H9 (cell line): ENCODE measurements at regions not wholly inside any gene's neighbourhood (a gene's known extent, or its start where the extent isn't known, plus 50 kb on each side); places are given as distances from the start of the nearest gene placed in this dataset.

Experiments used
- DNase-seq: peaks from one replicate; pipeline ENCODE4 v3.0.0-alpha.2; 2017
- H2AFZ ChIP-seq: one replicate; pipeline ENCODE4 v1.6.1; 2013; ENCODE audit warnings: mild to moderate bottlenecking, low read length, control low read depth, moderate library complexity
- H2AK5ac ChIP-seq: 2 replicates; pipeline ENCODE4 v1.6.1; 2013; ENCODE audit warnings: low read length, control low read depth, mixed read lengths; ENCODE audit not compliant: insufficient read length
- H2BK120ac ChIP-seq: one replicate; pipeline ENCODE4 v1.6.1; 2013; ENCODE audit warnings: low read depth, mild to moderate bottlenecking, low read length, control low read depth, inconsistent platforms; ENCODE audit not compliant: poor library complexity, severe bottlenecking
- H2BK12ac ChIP-seq: 2 replicates; pipeline ENCODE4 v1.6.1; 2013; ENCODE audit warnings: low read length, control low read depth, mixed read lengths, low read depth; ENCODE audit not compliant: insufficient read length
- H2BK15ac ChIP-seq: 2 replicates; pipeline ENCODE4 v1.6.1; 2013; ENCODE audit warnings: low read depth, low read length, control low read depth
- H2BK20ac ChIP-seq: one replicate; pipeline ENCODE4 v1.6.1; 2013; ENCODE audit warnings: low read depth, mild to moderate bottlenecking, low read length, control low read depth, inconsistent platforms; ENCODE audit not compliant: poor library complexity, severe bottlenecking
- H2BK5ac ChIP-seq: 2 replicates; pipeline ENCODE4 v1.6.1; 2013; ENCODE audit warnings: low read length, control low read depth, mixed read lengths; ENCODE audit not compliant: insufficient read length
- H3K14ac ChIP-seq: 2 replicates; pipeline ENCODE4 v1.6.1; 2013; ENCODE audit warnings: low read length, control low read depth; ENCODE audit not compliant: insufficient read depth
- H3K18ac ChIP-seq: 2 replicates; pipeline ENCODE4 v1.6.1; 2013; ENCODE audit warnings: low read depth, mild to moderate bottlenecking, mixed read lengths, low read length, control low read depth; ENCODE audit not compliant: insufficient read length
- H3K23ac ChIP-seq: 2 replicates; pipeline ENCODE4 v1.6.1; 2013; ENCODE audit warnings: low read length, control low read depth, mixed read lengths, low read depth; ENCODE audit not compliant: insufficient read length
- H3K23me2 ChIP-seq: 2 replicates; pipeline ENCODE4 v1.6.1; 2013; ENCODE audit warnings: low read depth, mild to moderate bottlenecking, mixed read lengths, low read length, control low read depth; ENCODE audit not compliant: insufficient read length, poor library complexity, severe bottlenecking
- H3K27ac ChIP-seq: 2 replicates; pipeline ENCODE4 v1.5.1; 2013; ENCODE audit warnings: low read length, control low read depth, mixed read lengths, low read depth; ENCODE audit not compliant: insufficient read length
- H3K27me3 ChIP-seq: 2 replicates; pipeline ENCODE4 v1.6.1; 2013; ENCODE audit warnings: low read length, control low read depth, inconsistent platforms; ENCODE audit not compliant: insufficient read depth
- H3K4ac ChIP-seq: 2 replicates; pipeline ENCODE4 v1.6.1; 2013; ENCODE audit warnings: low read depth, mild to moderate bottlenecking, control low read depth, inconsistent platforms, low read length, moderate library complexity
- H3K4me1 ChIP-seq: 2 replicates; pipeline ENCODE4 v1.6.1; 2013; ENCODE audit warnings: low read length, control low read depth, inconsistent platforms; ENCODE audit not compliant: insufficient read depth
- H3K4me2 ChIP-seq: 2 replicates; pipeline ENCODE4 v1.6.1; 2013; ENCODE audit warnings: low read length, control low read depth, mixed read lengths; ENCODE audit not compliant: insufficient read length, insufficient read depth
- H3K56ac ChIP-seq: 2 replicates; pipeline ENCODE4 v1.6.1; 2013; ENCODE audit warnings: low read depth, mild to moderate bottlenecking, mixed read lengths, low read length, control low read depth; ENCODE audit not compliant: insufficient read length
- H3K79me1 ChIP-seq: 2 replicates; pipeline ENCODE4 v1.6.1; 2013; ENCODE audit warnings: low read depth, mild to moderate bottlenecking, moderate library complexity, low read length, control low read depth, inconsistent platforms; ENCODE audit not compliant: insufficient read depth, poor library complexity, severe bottlenecking
- H3K79me2 ChIP-seq: 2 replicates; pipeline ENCODE4 v1.6.1; 2013; ENCODE audit warnings: low read length, control low read depth, inconsistent platforms; ENCODE audit not compliant: insufficient read depth
- H3K9ac ChIP-seq: 2 replicates; pipeline ENCODE4 v1.6.1; 2013; ENCODE audit warnings: low read length, control low read depth, mixed read lengths; ENCODE audit not compliant: insufficient read length; ENCODE audit errors: extremely low read depth
- H3K9me3 ChIP-seq: one replicate; pipeline ENCODE4 v1.6.1; 2013; ENCODE audit warnings: low read depth, low read length, inconsistent platforms; ENCODE audit not compliant: control insufficient read depth
- H3T11ph ChIP-seq: one replicate; pipeline ENCODE4 v1.6.1; 2013; ENCODE audit warnings: mild to moderate bottlenecking, low read length, control low read depth, inconsistent platforms
- H4K20me1 ChIP-seq: one replicate; pipeline ENCODE4 v1.6.1; 2013; ENCODE audit not compliant: control insufficient read depth, insufficient read length, insufficient read depth
- H4K5ac ChIP-seq: 2 replicates; pipeline ENCODE4 v1.6.1; 2013; ENCODE audit warnings: low read depth, mild to moderate bottlenecking, mixed read lengths, low read length, control low read depth; ENCODE audit not compliant: insufficient read length
- H4K8ac ChIP-seq: replicated peaks from 2 replicates; pipeline ENCODE4 v1.6.1; 2013; ENCODE audit warnings: low read length, control low read depth, mixed read lengths, low read depth; ENCODE audit not compliant: insufficient read length
- H4K91ac ChIP-seq: 2 replicates; pipeline ENCODE4 v1.6.1; 2013; ENCODE audit warnings: low read depth, mild to moderate bottlenecking, moderate library complexity, mixed read lengths, low read length, control low read depth; ENCODE audit not compliant: insufficient read length
- H3K27ac Mint-ChIP-seq, 3 experiments: 2 replicates in 2 of 3; 3 replicates in 1 of 3; pipeline ENCODE4 v1.8.0; 2020 to 2021; ENCODE audit warnings: mixed read lengths in 3 of 3, mild to moderate bottlenecking in 1 of 3, moderate library complexity in 1 of 3
- H3K27me3 Mint-ChIP-seq: 2 replicates; pipeline ENCODE4 v1.8.0; 2021; ENCODE audit warnings: low read depth, mild to moderate bottlenecking, moderate library complexity, mixed read lengths
- H3K36me3 Mint-ChIP-seq, 3 experiments: 2 replicates in 2 of 3; 3 replicates in 1 of 3; pipeline ENCODE4 v1.8.0; 2020 to 2021; ENCODE audit warnings: low read depth in 3 of 3, mixed read lengths in 3 of 3; ENCODE audit not compliant: insufficient read depth in 1 of 3
- H3K4me1 Mint-ChIP-seq, 2 experiments: 2 replicates each; pipeline ENCODE4 v1.8.0; 2020; ENCODE audit warnings: mixed read lengths in 2 of 2
- H3K4me3 Mint-ChIP-seq, 2 experiments: 2 replicates in 1 of 2; 3 replicates in 1 of 2; pipeline ENCODE4 v1.8.0; 2020 to 2021; ENCODE audit warnings: mild to moderate bottlenecking in 2 of 2, mixed read lengths in 2 of 2, moderate library complexity in 1 of 2
- H3K9me3 Mint-ChIP-seq, 2 experiments: 2 replicates in 1 of 2; 3 replicates in 1 of 2; pipeline ENCODE4 v1.8.0; 2020; ENCODE audit warnings: mild to moderate bottlenecking in 2 of 2, mixed read lengths in 2 of 2, moderate library complexity in 1 of 2
- CTCF ChIP-seq: fragments of 200-600 bp; sonication (generic); conservative IDR thresholded peaks from 3 replicates; pipeline ENCODE4 v1.8.0; 2021; ENCODE audit warnings: antibody characterized with exemption, mild to moderate bottlenecking
- WGBS: extraction: QIAGEN DNeasy Blood & Tissue Kit; methylation state at CpG from one replicate; pipeline ENCODE4 v1.1.7; 2013; ENCODE audit warnings: missing lambda C conversion rate, low lambda C conversion rate, mixed read lengths; ENCODE audit not compliant: insufficient read length; ENCODE audit errors: extremely low coverage; 5-methylcytosine and 5-hydroxymethylcytosine counted together

DNA sequence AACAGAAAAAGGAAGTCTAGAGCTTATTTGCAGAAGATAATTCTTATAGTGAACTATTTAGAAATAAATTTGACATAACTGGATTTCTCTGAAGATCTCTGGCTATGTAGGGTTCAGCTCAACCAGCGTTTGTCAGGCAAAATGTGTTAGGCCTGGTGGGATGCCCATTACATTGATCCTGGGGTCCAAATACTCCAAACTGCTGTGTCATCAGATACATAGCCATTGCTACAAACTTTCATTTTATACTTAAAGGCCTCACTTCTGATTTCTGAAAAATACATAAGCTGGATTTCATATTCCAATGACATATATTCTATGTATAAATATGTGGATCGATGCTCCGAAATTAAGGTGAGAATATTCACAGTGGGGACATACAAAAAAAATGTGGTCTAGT lies 1958.9 kb upstream of the TENM3 start:
- Histone ChIP-seq H3K9ac (no peak overlapping the region), H3K27ac (no peak overlapping the region), H3K4ac (no peak overlapping the region), H3K23ac (no peak overlapping the region), H3K27me3 (no peaks in the 10 kb centered on the region), H3K79me2 (no peaks in the 10 kb centered on the region), H3K9me3 (no peaks in the 10 kb centered on the region), H2BK12ac (no peak overlapping the region), H4K5ac (no peak overlapping the region), H3K23me2 (no peaks in the 10 kb centered on the region), H3K14ac (no peak overlapping the region), H4K91ac (no peak overlapping the region), H2AK5ac (no peak overlapping the region), H4K20me1 (no peaks in the 10 kb centered on the region), H2BK20ac (no peak overlapping the region), H2BK5ac (no peak overlapping the region), H2BK15ac (no peak overlapping the region), H3K79me1 (no peaks in the 10 kb centered on the region), H3K56ac (no peak overlapping the region), H3K4me2 (no peak overlapping the region), H3K4me1 (no peaks in the 10 kb centered on the region), H3K18ac (no peak overlapping the region), H3T11ph (no peak overlapping the region), H2BK120ac (no peak overlapping the region), H2AFZ (no peak overlapping the region), H4K8ac (no peak overlapping the region)
- Mint-ChIP-seq H3K4me3 (no peak overlapping the region), H3K4me1 (peaks cover 0 to 2% of the 10 kb centered on the region in 2 experiments; a peak in 1 of 4 replicates), H3K27me3 (no peaks in the 10 kb centered on the region), H3K27ac (no peak overlapping the region), H3K36me3 (no peaks in the 10 kb centered on the region), H3K9me3 (no peaks in the 10 kb centered on the region)
- DNase-seq, result no peak
- TF ChIP-seq CTCF, result no peak
- WGBS, result no CpG with 5 or more reads among the region's 3 CpGs
